ENCODE measurements at regions not wholly inside any gene's neighbourhood (a gene's known extent, or its start where the extent isn't known, plus 50 kb on each side); places are given as distances from the start of the nearest gene placed in this dataset.

GRCh38 chr9:88272986-88273385, 115.3 kb upstream of the SPIN1 start:
- H3K4me3 ChIP-seq (ENCODE audit: low read depth, low read length): no peak overlapping the region
- Mint-ChIP-seq H3K4me3 (no peak overlapping the region), H3K9me3 (peaks cover 0 to 3% (median 0%) of the 10 kb centered on the region in 7 donors), H3K4me1 (no peaks in the 10 kb centered on the region), H3K36me3 (no peaks in the 10 kb centered on the region), H3K27ac (no peak overlapping the region), H3K27me3 (peaks cover 20% of the 10 kb centered on the region)
- no peaks in the 10 kb centered on the region for H3K36me3 ChIP-seq (ENCODE audit: control insufficient read depth, insufficient read depth, low read length)
- no peaks in the 10 kb centered on the region for H3K27me3 ChIP-seq (ENCODE audit: control insufficient read depth, insufficient read depth, low read length)
- no peaks in the 10 kb centered on the region for H3K9me3 ChIP-seq (ENCODE audit: control insufficient read depth in 2 of 2, low read length in 2 of 2)
- no peaks in the 10 kb centered on the region for H3K4me1 ChIP-seq (ENCODE audit: control insufficient read depth, insufficient read depth, low read length, poor library complexity, severe bottlenecking)
- ATAC-seq (ENCODE audit: low read depth in 2 of 2) (no peak), DNase-seq (no peak)
- no peak overlapping the region for H3K27ac ChIP-seq (ENCODE audit: insufficient read depth, low read length, poor library complexity, severe bottlenecking)

- ATAC-seq (ENCODE audit: low read depth in 2 of 2): no peak
- H3K4me1 ChIP-seq (ENCODE audit: control insufficient read depth, insufficient read depth, low read length, poor library complexity, severe bottlenecking): no peaks in the 10 kb centered on the region
- no peak for DNase-seq
- no peak overlapping the region for H3K27ac ChIP-seq (ENCODE audit: insufficient read depth, low read length, poor library complexity, severe bottlenecking)
- no peaks in the 10 kb centered on the region for H3K36me3 ChIP-seq (ENCODE audit: control insufficient read depth, insufficient read depth, low read length)
- Mint-ChIP-seq H3K27ac (no peak overlapping the region), H3K4me1 (no peaks in the 10 kb centered on the region), H3K9me3 (peaks cover 0 to 7% (median 1%) of the 10 kb centered on the region in 7 donors), H3K36me3 (no peaks in the 10 kb centered on the region), H3K4me3 (no peak overlapping the region), H3K27me3 (peaks cover 5% of the 10 kb centered on the region)
- H3K9me3 ChIP-seq (ENCODE audit: control insufficient read depth in 2 of 2, low read length in 2 of 2): no peaks in the 10 kb centered on the region
- H3K4me3 ChIP-seq (ENCODE audit: low read depth, low read length): no peak overlapping the region
- no peaks in the 10 kb centered on the region for H3K27me3 ChIP-seq (ENCODE audit: control insufficient read depth, insufficient read depth, low read length)
These were observed 117.8 kb upstream of the SPIN1 start for GRCh38 chr9:88270413-88270812.

- Mint-ChIP-seq H3K27ac (no peak overlapping the region), H3K36me3 (no peaks in the 10 kb centered on the region), H3K4me1 (no peaks in the 10 kb centered on the region), H3K4me3 (no peak overlapping the region), H3K9me3 (peaks cover 0 to 7% (median 1%) of the 10 kb centered on the region in 7 donors), H3K27me3 (peaks cover 5% of the 10 kb centered on the region)
- Histone ChIP-seq H3K9me3 (ENCODE audit: control insufficient read depth in 2 of 2, low read length in 2 of 2) (no peaks in the 10 kb centered on the region), H3K4me3 (ENCODE audit: low read depth, low read length) (no peak overlapping the region), H3K36me3 (ENCODE audit: control insufficient read depth, insufficient read depth, low read length) (no peaks in the 10 kb centered on the region), H3K27me3 (ENCODE audit: control insufficient read depth, insufficient read depth, low read length) (no peaks in the 10 kb centered on the region), H3K27ac (ENCODE audit: insufficient read depth, low read length, poor library complexity, severe bottlenecking) (no peak overlapping the region), H3K4me1 (ENCODE audit: control insufficient read depth, insufficient read depth, low read length, poor library complexity, severe bottlenecking) (no peaks in the 10 kb centered on the region)
- no peak for ATAC-seq (ENCODE audit: low read depth in 2 of 2)
- no peak for DNase-seq
These were observed 119.4 kb upstream of the SPIN1 start for GRCh38 chr9:88268886-88269285.

DNA sequence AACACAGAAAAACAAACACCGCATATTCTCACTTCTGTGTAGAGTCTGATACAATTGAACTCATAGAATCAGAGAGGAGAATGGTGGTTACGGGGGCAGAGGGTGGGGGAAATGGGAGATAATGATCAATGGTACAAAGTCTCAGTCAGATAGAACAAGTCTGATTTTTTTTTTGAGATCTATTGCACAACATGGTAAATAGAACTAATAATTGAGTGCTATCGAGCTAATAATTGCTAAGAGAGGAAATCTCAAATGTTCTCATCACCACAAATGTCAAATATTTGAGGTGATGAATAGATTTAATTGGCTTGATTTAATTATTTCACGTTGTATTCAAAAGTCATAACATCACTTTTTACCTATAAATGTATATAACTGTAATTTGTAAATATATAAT, 121.0 kb upstream of the SPIN1 start:
- ATAC-seq (ENCODE audit: low read depth in 2 of 2) (no peak), DNase-seq (no peak)
- H3K4me1 ChIP-seq (ENCODE audit: control insufficient read depth, insufficient read depth, low read length, poor library complexity, severe bottlenecking): no peaks in the 10 kb centered on the region
- H3K36me3 Mint-ChIP-seq: no peaks in the 10 kb centered on the region
- H3K4me3 ChIP-seq (ENCODE audit: low read depth, low read length): no peak overlapping the region
- peaks cover 0 to 3% (median 0%) of the 10 kb centered on the region in 4 donors for H3K4me1 Mint-ChIP-seq
- no peaks in the 10 kb centered on the region for H3K27me3 Mint-ChIP-seq
- H3K27ac ChIP-seq (ENCODE audit: insufficient read depth, low read length, poor library complexity, severe bottlenecking): no peak overlapping the region
- no peaks in the 10 kb centered on the region for H3K9me3 ChIP-seq (ENCODE audit: control insufficient read depth in 2 of 2, low read length in 2 of 2)
- no peak overlapping the region for H3K27ac Mint-ChIP-seq
- H3K9me3 Mint-ChIP-seq: peaks cover 0 to 7% (median 1%) of the 10 kb centered on the region in 7 donors
- no peaks in the 10 kb centered on the region for H3K27me3 ChIP-seq (ENCODE audit: control insufficient read depth, insufficient read depth, low read length)
- H3K36me3 ChIP-seq (ENCODE audit: control insufficient read depth, insufficient read depth, low read length): no peaks in the 10 kb centered on the region
- H3K4me3 Mint-ChIP-seq: no peak overlapping the region

DNA sequence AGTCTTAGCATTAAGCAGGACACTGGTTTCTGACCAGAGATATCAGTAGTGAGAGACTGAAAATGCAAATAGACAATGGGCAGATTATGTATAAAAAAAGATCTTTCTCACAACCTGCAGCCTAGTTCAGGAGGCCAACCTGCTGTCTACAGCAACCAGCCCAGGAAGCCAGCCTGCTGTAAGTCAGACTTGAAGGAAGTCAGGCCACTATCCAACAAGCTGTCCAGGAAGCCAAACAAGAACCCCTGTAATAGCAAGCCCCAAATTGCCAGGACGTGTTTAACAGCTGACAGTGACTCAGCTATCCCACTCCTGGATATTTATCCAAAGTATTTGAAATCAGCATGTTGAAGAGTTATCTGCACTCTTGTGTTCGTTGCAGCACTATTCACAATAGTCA, 121.8 kb upstream of the SPIN1 start:
- Mint-ChIP-seq H3K27me3 (no peaks in the 10 kb centered on the region), H3K4me3 (no peak overlapping the region), H3K9me3 (peaks cover 0 to 7% (median 1%) of the 10 kb centered on the region in 7 donors), H3K27ac (no peak overlapping the region), H3K36me3 (no peaks in the 10 kb centered on the region), H3K4me1 (peaks cover 0 to 3% (median 0%) of the 10 kb centered on the region in 4 donors)
- no peak overlapping the region for H3K4me3 ChIP-seq (ENCODE audit: low read depth, low read length)
- H3K9me3 ChIP-seq (ENCODE audit: control insufficient read depth in 2 of 2, low read length in 2 of 2): no peaks in the 10 kb centered on the region
- H3K36me3 ChIP-seq (ENCODE audit: control insufficient read depth, insufficient read depth, low read length): no peaks in the 10 kb centered on the region
- H3K4me1 ChIP-seq (ENCODE audit: control insufficient read depth, insufficient read depth, low read length, poor library complexity, severe bottlenecking): no peaks in the 10 kb centered on the region
- H3K27ac ChIP-seq (ENCODE audit: insufficient read depth, low read length, poor library complexity, severe bottlenecking): no peak overlapping the region
- ATAC-seq (ENCODE audit: low read depth in 2 of 2) (no peak), DNase-seq (no peak)
- H3K27me3 ChIP-seq (ENCODE audit: control insufficient read depth, insufficient read depth, low read length): no peaks in the 10 kb centered on the region

DNA sequence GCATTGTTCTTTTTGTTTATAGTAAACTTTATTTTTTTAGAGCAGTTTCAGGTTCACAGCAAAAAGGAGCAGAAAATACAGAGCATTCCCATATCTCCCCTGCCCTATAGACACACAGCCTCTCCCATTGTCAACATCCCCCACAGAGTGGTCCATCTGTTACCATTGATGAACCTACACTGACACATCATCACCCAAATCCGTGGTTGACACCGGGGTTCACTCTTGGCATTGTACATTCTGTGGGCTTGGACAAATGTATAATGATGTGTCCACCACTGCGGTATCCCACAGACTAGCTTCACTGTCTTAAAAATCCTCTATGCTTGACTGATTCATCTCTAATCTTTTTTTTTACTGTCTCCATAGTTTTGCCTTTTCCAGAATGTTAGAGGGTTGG, 120.7 kb upstream of the SPATA31C2 start:
- H3K4me3 Mint-ChIP-seq: no peak overlapping the region
- peaks cover 0 to 6% (median 0%) of the 10 kb centered on the region in 7 donors for H3K9me3 Mint-ChIP-seq
- ATAC-seq (ENCODE audit: low read depth in 2 of 2): no peak
- no peak for DNase-seq
- no peak overlapping the region for H3K27ac Mint-ChIP-seq
- no peaks in the 10 kb centered on the region for H3K27me3 ChIP-seq (ENCODE audit: control insufficient read depth, insufficient read depth, low read length)
- no peaks in the 10 kb centered on the region for H3K36me3 ChIP-seq (ENCODE audit: control insufficient read depth, insufficient read depth, low read length)
- no peaks in the 10 kb centered on the region for H3K9me3 ChIP-seq (ENCODE audit: control insufficient read depth in 2 of 2, low read length in 2 of 2)
- no peaks in the 10 kb centered on the region for H3K4me1 ChIP-seq (ENCODE audit: control insufficient read depth, insufficient read depth, low read length, poor library complexity, severe bottlenecking)
- no peak overlapping the region for H3K4me3 ChIP-seq (ENCODE audit: low read depth, low read length)
- H3K36me3 Mint-ChIP-seq: no peaks in the 10 kb centered on the region
- H3K4me1 Mint-ChIP-seq: peaks cover 0 to 3% (median 0%) of the 10 kb centered on the region in 4 donors
- peaks cover 5% of the 10 kb centered on the region for H3K27me3 Mint-ChIP-seq
- no peak overlapping the region for H3K27ac ChIP-seq (ENCODE audit: insufficient read depth, low read length, poor library complexity, severe bottlenecking)

DNA sequence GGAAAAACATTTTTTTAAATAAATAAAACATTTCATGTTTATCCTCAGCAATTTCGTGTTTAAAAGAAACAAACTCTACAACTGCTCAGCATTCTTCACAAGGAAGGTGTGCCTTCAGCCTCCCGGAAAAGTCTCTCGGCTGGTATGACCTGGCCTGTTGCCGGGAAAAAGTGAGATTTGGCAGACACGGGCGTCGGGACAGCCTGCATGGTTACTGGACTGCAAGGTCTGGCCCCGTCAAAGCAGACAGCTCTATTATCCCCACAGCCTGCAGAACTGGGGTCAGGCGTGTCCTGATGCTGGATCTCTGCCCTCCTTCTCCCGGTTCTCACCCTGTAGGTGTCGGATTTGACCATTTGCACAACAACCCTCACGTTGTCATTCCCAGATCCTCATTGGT, 120.3 kb upstream of the SPATA31C2 start:
- H3K36me3 Mint-ChIP-seq: no peaks in the 10 kb centered on the region
- H3K4me3 Mint-ChIP-seq: no peak overlapping the region
- H3K36me3 ChIP-seq (ENCODE audit: control insufficient read depth, insufficient read depth, low read length): no peaks in the 10 kb centered on the region
- H3K4me1 ChIP-seq (ENCODE audit: control insufficient read depth, insufficient read depth, low read length, poor library complexity, severe bottlenecking): no peaks in the 10 kb centered on the region
- peaks cover 5% of the 10 kb centered on the region for H3K27me3 Mint-ChIP-seq
- no peak for DNase-seq
- ATAC-seq (ENCODE audit: low read depth in 2 of 2): no peak
- no peaks in the 10 kb centered on the region for H3K9me3 ChIP-seq (ENCODE audit: control insufficient read depth in 2 of 2, low read length in 2 of 2)
- peaks cover 0 to 3% (median 0%) of the 10 kb centered on the region in 4 donors for H3K4me1 Mint-ChIP-seq
- peaks cover 0 to 8% (median 0%) of the 10 kb centered on the region in 7 donors for H3K9me3 Mint-ChIP-seq
- H3K27ac ChIP-seq (ENCODE audit: insufficient read depth, low read length, poor library complexity, severe bottlenecking): no peak overlapping the region
- H3K4me3 ChIP-seq (ENCODE audit: low read depth, low read length): no peak overlapping the region
- H3K27ac Mint-ChIP-seq: no peak overlapping the region
- no peaks in the 10 kb centered on the region for H3K27me3 ChIP-seq (ENCODE audit: control insufficient read depth, insufficient read depth, low read length)

DNA sequence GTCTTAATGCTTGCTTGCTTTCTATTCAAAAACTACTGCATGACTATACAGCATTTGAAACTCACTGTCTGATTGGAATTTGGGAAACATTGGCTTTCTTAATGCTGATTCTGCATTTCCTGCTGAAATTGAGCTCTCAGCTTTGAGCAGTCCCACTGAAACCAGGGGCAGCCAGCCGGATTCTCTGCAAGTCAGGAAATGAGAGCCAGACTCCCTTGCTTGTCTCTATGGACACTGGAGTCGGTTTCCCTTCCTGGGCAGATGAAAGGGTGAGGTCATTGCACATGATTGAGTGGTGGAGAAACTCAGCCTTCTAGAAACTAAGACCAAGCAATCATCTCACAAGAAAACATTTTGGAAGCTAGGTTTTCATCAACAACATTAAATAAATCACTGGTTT, 119.7 kb upstream of the SPATA31C2 start:
- no peak overlapping the region for H3K4me3 ChIP-seq (ENCODE audit: low read depth, low read length)
- H3K9me3 ChIP-seq (ENCODE audit: control insufficient read depth in 2 of 2, low read length in 2 of 2): no peaks in the 10 kb centered on the region
- peaks cover 0 to 3% (median 0%) of the 10 kb centered on the region in 4 donors for H3K4me1 Mint-ChIP-seq
- no peak overlapping the region for H3K27ac Mint-ChIP-seq
- no peak for DNase-seq
- H3K27me3 Mint-ChIP-seq: peaks cover 5% of the 10 kb centered on the region
- H3K27ac ChIP-seq (ENCODE audit: insufficient read depth, low read length, poor library complexity, severe bottlenecking): no peak overlapping the region
- H3K4me1 ChIP-seq (ENCODE audit: control insufficient read depth, insufficient read depth, low read length, poor library complexity, severe bottlenecking): no peaks in the 10 kb centered on the region
- ATAC-seq (ENCODE audit: low read depth in 2 of 2): no peak
- H3K4me3 Mint-ChIP-seq: no peak overlapping the region
- H3K9me3 Mint-ChIP-seq: peaks cover 0 to 9% (median 3%) of the 10 kb centered on the region in 7 donors
- H3K27me3 ChIP-seq (ENCODE audit: control insufficient read depth, insufficient read depth, low read length): no peaks in the 10 kb centered on the region
- no peaks in the 10 kb centered on the region for H3K36me3 ChIP-seq (ENCODE audit: control insufficient read depth, insufficient read depth, low read length)
- no peaks in the 10 kb centered on the region for H3K36me3 Mint-ChIP-seq

Measured in CD4-positive, CD25-positive, alpha-beta regulatory T cell (primary cell).